T-helper 2 cell (primary cell): ENCODE measurements at regions not wholly inside any gene's neighbourhood (a gene's known extent, or its start where the extent isn't known, plus 50 kb on each side); places are given as distances from the start of the nearest gene placed in this dataset.

Experiments used
- DNase-seq, 5 experiments: peaks; one replicate each; pipeline versions ENCODE4 v3.0.0 to v3.0.0-alpha.2; 2012 to 2022

- DNase-seq, result no peak
Measured at GRCh38 chr4:31068257-31069075, 348.3 kb downstream of the PCDH7 start.

- no peak for DNase-seq
Measured at GRCh38 chr4:31069151-31069550, 349.0 kb downstream of the PCDH7 start.

GRCh38 chr4:31071508-31072486 lies 351.6 kb downstream of the PCDH7 start:
- DNase-seq, result no peak

- no peak for DNase-seq
Measured at GRCh38 chr4:31075969-31076368, 355.8 kb downstream of the PCDH7 start.

- no peak for DNase-seq
Measured at GRCh38 chr4:31078661-31079060, 358.5 kb downstream of the PCDH7 start.

GRCh38 chr4:31080887-31081286 lies 360.7 kb downstream of the PCDH7 start:
- DNase-seq, result no peak

- DNase-seq, result no peak
Measured at GRCh38 chr4:31081366-31081765, 361.2 kb downstream of the PCDH7 start.

GRCh38 chr4:31083456-31083855 lies 363.3 kb downstream of the PCDH7 start:
- DNase-seq, result no peak

GRCh38 chr4:31084806-31085416 lies 364.7 kb downstream of the PCDH7 start:
- DNase-seq, result no peak

- DNase-seq, result no peak
Measured at GRCh38 chr4:31085689-31086088, 365.5 kb downstream of the PCDH7 start.

GRCh38 chr4:31086756-31087330 lies 366.7 kb downstream of the PCDH7 start:
- DNase-seq, result no peak

GRCh38 chr4:31088600-31089230 lies 368.5 kb downstream of the PCDH7 start:
- DNase-seq, result no peak

- DNase-seq, result no peak
Measured at GRCh38 chr4:31089815-31090214, 369.6 kb downstream of the PCDH7 start.

GRCh38 chr4:31094474-31094873 lies 374.3 kb downstream of the PCDH7 start:
- DNase-seq, result no peak

- no peak for DNase-seq
Measured at GRCh38 chr4:31097999-31098398, 377.8 kb downstream of the PCDH7 start.

GRCh38 chr4:31100536-31100935 lies 380.4 kb downstream of the PCDH7 start:
- no peak for DNase-seq

- DNase-seq, result no peak
Measured at GRCh38 chr4:31104043-31104442, 383.9 kb downstream of the PCDH7 start.

GRCh38 chr4:31104577-31104976 lies 384.4 kb downstream of the PCDH7 start:
- no peak for DNase-seq

GRCh38 chr4:31106419-31106818 lies 386.2 kb downstream of the PCDH7 start:
- DNase-seq, result no peak

- no peak for DNase-seq
Measured at GRCh38 chr4:31107362-31107761, 387.2 kb downstream of the PCDH7 start.

GRCh38 chr4:31108762-31109161 lies 388.6 kb downstream of the PCDH7 start:
- DNase-seq, result no peak

- DNase-seq, result no peak
Measured at GRCh38 chr4:31111790-31112189, 391.6 kb downstream of the PCDH7 start.
